Neuronal stem cell (in vitro differentiated cells): ENCODE measurements at regions not wholly inside any gene's neighbourhood (a gene's known extent, or its start where the extent isn't known, plus 50 kb on each side); places are given as distances from the start of the nearest gene placed in this dataset.

Source experiments
- DNase-seq: peaks from one replicate; pipeline ENCODE4 v3.0.0-alpha.2; 2013; ENCODE audit warnings: low spot score
- H2AFZ ChIP-seq: one replicate; pipeline ENCODE4 v1.6.1; 2013; ENCODE audit warnings: mild to moderate bottlenecking, low read length, inconsistent platforms
- H2AK5ac ChIP-seq: 2 replicates; pipeline ENCODE4 v1.6.1; 2013; ENCODE audit warnings: low read depth, mild to moderate bottlenecking, inconsistent platforms, low read length, moderate library complexity, mixed read lengths
- H2BK120ac ChIP-seq: 2 replicates; pipeline ENCODE4 v1.6.1; 2013; ENCODE audit warnings: low read depth, mild to moderate bottlenecking, inconsistent platforms, low read length, moderate library complexity, mixed read lengths
- H2BK12ac ChIP-seq: one replicate; pipeline ENCODE4 v1.6.1; 2013; ENCODE audit warnings: low read length, inconsistent platforms
- H2BK15ac ChIP-seq: 2 replicates; pipeline ENCODE4 v1.6.1; 2013; ENCODE audit warnings: mild to moderate bottlenecking, low read length, inconsistent platforms, mixed read lengths
- H2BK5ac ChIP-seq: one replicate; pipeline ENCODE4 v1.6.1; 2013; ENCODE audit warnings: inconsistent platforms, mild to moderate bottlenecking, low read length, moderate library complexity
- H3K14ac ChIP-seq: one replicate; pipeline ENCODE4 v1.6.1; 2013; ENCODE audit warnings: low read length, inconsistent platforms
- H3K18ac ChIP-seq: 2 replicates; pipeline ENCODE4 v1.6.1; 2013; ENCODE audit warnings: low read length, inconsistent platforms
- H3K23ac ChIP-seq: 2 replicates; pipeline ENCODE4 v1.6.1; 2013; ENCODE audit warnings: low read depth, mild to moderate bottlenecking, mixed read lengths, low read length, inconsistent platforms; ENCODE audit not compliant: poor library complexity
- H3K27ac ChIP-seq: replicated peaks from 3 replicates; pipeline ENCODE4 v1.5.1; 2013; ENCODE audit warnings: low read length, inconsistent platforms
- H3K27me3 ChIP-seq, 3 experiments: 2 replicates each; pipeline ENCODE4 v1.6.1; 2013; ENCODE audit warnings: low read length in 3 of 3, mild to moderate bottlenecking in 2 of 3, inconsistent platforms in 1 of 3, low read depth in 1 of 3, mixed read lengths in 1 of 3, moderate library complexity in 1 of 3; ENCODE audit not compliant: control insufficient read depth in 3 of 3, insufficient read depth in 3 of 3
- H3K36me3 ChIP-seq, 2 donors: replicated peaks in 1 of 2; 2 replicates each; pipeline ENCODE4 v1.6.1; 2013; ENCODE audit warnings: low read length in 2 of 2; ENCODE audit not compliant: control insufficient read depth in 2 of 2, insufficient read depth in 2 of 2
- H3K4ac ChIP-seq: 2 replicates; pipeline ENCODE4 v1.6.1; 2013; ENCODE audit warnings: inconsistent platforms, mild to moderate bottlenecking, low read length, moderate library complexity
- H3K4me1 ChIP-seq, 2 donors: 1 replicate in 1 of 2; 2 replicates in 1 of 2; pipeline ENCODE4 v1.6.1; 2013; ENCODE audit warnings: low read length in 2 of 2, low read depth in 1 of 2; ENCODE audit not compliant: control insufficient read depth in 2 of 2, insufficient read depth in 1 of 2
- H3K4me2 ChIP-seq: one replicate; pipeline ENCODE4 v1.6.1; 2013; ENCODE audit warnings: mild to moderate bottlenecking, low read length, inconsistent platforms; ENCODE audit not compliant: insufficient read depth, poor library complexity, severe bottlenecking
- H3K4me3 ChIP-seq, 2 donors: 2 replicates each; pipeline ENCODE4 v1.5.1; 2013; ENCODE audit warnings: low read length in 2 of 2, mild to moderate bottlenecking in 2 of 2, inconsistent platforms in 1 of 2, moderate library complexity in 1 of 2
- H3K79me1 ChIP-seq: one replicate; pipeline ENCODE4 v1.6.1; 2013; ENCODE audit warnings: low read depth, mild to moderate bottlenecking, inconsistent platforms, low read length, moderate library complexity
- H3K9ac ChIP-seq: one replicate; pipeline ENCODE4 v1.6.1; 2013; ENCODE audit warnings: mild to moderate bottlenecking, low read depth, low read length, inconsistent platforms; ENCODE audit not compliant: poor library complexity
- H3K9me3 ChIP-seq, 2 donors: replicated peaks in 1 of 2; 2 replicates each; pipeline versions ENCODE3 to v1.6.1; 2013; ENCODE audit warnings: low read length in 2 of 2, mild to moderate bottlenecking in 2 of 2, inconsistent platforms in 1 of 2, low read depth in 1 of 2, mixed read lengths in 1 of 2, moderate library complexity in 1 of 2; ENCODE audit not compliant: control insufficient read depth in 2 of 2, insufficient read depth in 1 of 2
- H4K8ac ChIP-seq: one replicate; pipeline ENCODE4 v1.6.1; 2013; ENCODE audit warnings: low read depth, mild to moderate bottlenecking, inconsistent platforms, low read length, moderate library complexity
- H4K91ac ChIP-seq: one replicate; pipeline ENCODE4 v1.6.1; 2013; ENCODE audit warnings: low read length, low read depth, mild to moderate bottlenecking, inconsistent platforms; ENCODE audit not compliant: poor library complexity
- WGBS, 2 donors: extraction: QIAGEN DNeasy Blood & Tissue Kit; methylation state at CpG; one replicate each; pipeline ENCODE4 v1.1.7; 2013; ENCODE audit warnings: missing lambda C conversion rate in 2 of 2, mixed read lengths in 1 of 2; ENCODE audit not compliant: insufficient read length in 2 of 2, insufficient replicate concordance in 1 of 2; ENCODE audit errors: extremely low coverage in 2 of 2; 5-methylcytosine and 5-hydroxymethylcytosine counted together

DNA sequence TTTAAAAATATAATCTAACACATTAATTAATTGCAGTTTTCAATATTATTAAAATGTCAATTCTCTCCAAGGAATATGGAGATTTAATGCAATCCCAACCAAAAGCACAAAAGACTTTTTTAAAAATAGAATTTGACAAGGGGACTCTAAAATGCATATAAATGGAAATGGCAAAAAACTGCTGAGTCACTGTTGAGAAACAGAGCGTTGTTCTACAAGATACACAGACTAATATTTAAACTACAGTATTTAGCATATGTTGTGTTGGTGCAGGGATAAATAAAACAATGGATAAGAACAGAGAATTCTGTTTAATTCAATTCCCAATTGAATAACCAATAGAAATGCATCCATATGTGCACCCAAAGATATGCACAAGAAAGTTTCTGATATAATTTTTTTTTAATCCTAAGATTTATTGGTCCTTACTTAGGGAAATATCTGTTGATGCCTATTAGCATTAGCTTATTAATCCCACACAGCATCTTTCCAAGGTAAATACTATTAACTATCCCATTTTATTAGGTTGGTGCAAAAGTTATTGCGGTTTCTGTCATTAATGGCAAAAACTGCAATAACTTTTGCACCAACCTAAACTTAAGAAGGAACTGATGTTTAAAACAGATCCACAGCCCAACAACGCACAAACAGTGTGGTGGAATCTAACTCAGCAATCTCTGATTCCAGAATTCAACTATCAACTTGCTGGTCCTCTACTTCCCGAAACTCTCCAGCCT lies 86.8 kb upstream of the VEGFC start:
- H3K23ac ChIP-seq: no peak overlapping the region
- no peak overlapping the region for H3K14ac ChIP-seq
- no peak overlapping the region for H4K91ac ChIP-seq
- no peak overlapping the region for H3K9ac ChIP-seq
- H2BK5ac ChIP-seq: no peak overlapping the region
- H3K4me2 ChIP-seq: no peak overlapping the region
- H3K36me3 ChIP-seq: no peaks in the 10 kb centered on the region
- H3K4ac ChIP-seq: no peak overlapping the region
- DNase-seq: no peak
- H3K9me3 ChIP-seq: no peaks in the 10 kb centered on the region
- no peak overlapping the region for H3K27ac ChIP-seq
- no peak overlapping the region for H2BK12ac ChIP-seq
- H3K4me1 ChIP-seq: peaks cover 0 to 6% of the 10 kb centered on the region in 2 donors
- no CpG with 5 or more reads among the region's 4 CpGs for WGBS, 2 donors
- H3K4me3 ChIP-seq: no peak overlapping the region
- H2AK5ac ChIP-seq: no peak overlapping the region
- H3K79me1 ChIP-seq: no peaks in the 10 kb centered on the region
- no peak overlapping the region for H3K18ac ChIP-seq
- no peaks in the 10 kb centered on the region for H3K27me3 ChIP-seq
- H2BK15ac ChIP-seq: no peak overlapping the region
- peak overlapping the region; percentile 31 for H2AFZ ChIP-seq
- no peak overlapping the region for H4K8ac ChIP-seq
- H2BK120ac ChIP-seq: no peak overlapping the region

DNA sequence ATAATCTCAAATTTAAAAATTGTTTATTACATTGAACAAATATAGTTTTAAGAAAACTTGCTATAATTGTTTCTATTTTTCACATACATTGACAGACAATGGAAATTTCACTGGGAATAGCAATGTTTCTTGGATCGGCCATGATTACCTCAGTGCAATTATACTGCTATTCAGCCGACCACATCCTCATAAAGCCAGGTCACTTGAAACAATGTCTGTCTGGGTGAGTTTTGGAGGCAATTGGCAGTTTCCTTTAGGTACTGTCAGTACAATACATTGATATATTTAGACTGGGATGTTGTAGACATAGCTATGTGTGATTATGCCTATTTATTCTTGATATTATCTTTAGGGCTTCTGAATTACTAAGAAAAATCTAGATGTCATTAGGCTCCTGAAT lies 89.5 kb upstream of the VEGFC start:
- no peak overlapping the region for H3K4me3 ChIP-seq
- no peak overlapping the region for H3K4me2 ChIP-seq
- no CpG with 5 or more reads among the region's 2 CpGs for WGBS, 2 donors
- H3K9ac ChIP-seq: no peak overlapping the region
- no peaks in the 10 kb centered on the region for H3K79me1 ChIP-seq
- no peaks in the 10 kb centered on the region for H3K4me1 ChIP-seq
- no peaks in the 10 kb centered on the region for H3K27me3 ChIP-seq
- H2AFZ ChIP-seq: no peak overlapping the region
- H3K9me3 ChIP-seq: no peaks in the 10 kb centered on the region
- H4K8ac ChIP-seq: no peak overlapping the region
- H2BK120ac ChIP-seq: no peak overlapping the region
- no peak overlapping the region for H2BK5ac ChIP-seq
- no peak overlapping the region for H2BK12ac ChIP-seq
- H2AK5ac ChIP-seq: no peak overlapping the region
- no peak overlapping the region for H3K23ac ChIP-seq
- no peaks in the 10 kb centered on the region for H3K36me3 ChIP-seq
- DNase-seq: no peak
- H2BK15ac ChIP-seq: no peak overlapping the region
- H3K4ac ChIP-seq: no peak overlapping the region
- H3K14ac ChIP-seq: no peak overlapping the region
- H3K18ac ChIP-seq: no peak overlapping the region
- H4K91ac ChIP-seq: no peak overlapping the region
- H3K27ac ChIP-seq: no peak overlapping the region

DNA sequence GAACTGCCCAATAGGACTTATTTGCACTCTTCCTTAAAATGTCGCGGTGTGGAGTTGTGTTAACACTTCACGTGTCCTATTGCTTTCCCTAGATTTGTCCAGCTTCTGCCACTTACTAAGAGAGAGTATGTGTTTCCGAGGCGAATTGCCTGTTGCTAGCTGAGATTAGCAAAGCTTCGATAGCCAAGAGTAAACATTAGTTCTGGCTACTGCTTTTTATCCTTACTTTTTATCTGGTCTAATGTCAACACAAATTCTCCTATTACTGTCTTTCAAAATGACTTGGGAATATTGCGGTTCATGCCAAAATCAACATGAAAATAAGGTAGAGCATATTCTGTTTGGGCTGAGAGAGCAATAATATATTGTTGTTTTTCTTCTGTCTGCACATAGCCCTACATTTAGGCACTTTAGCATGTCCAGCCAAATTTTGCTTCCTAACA lies 90.4 kb upstream of the VEGFC start:
- Histone ChIP-seq H3K4me2 (no peak overlapping the region), H3K36me3 (no peaks in the 10 kb centered on the region), H2BK15ac (no peak overlapping the region), H3K9ac (no peak overlapping the region), H3K27ac (no peak overlapping the region), H2AFZ (no peak overlapping the region), H3K27me3 (no peaks in the 10 kb centered on the region), H4K8ac (no peak overlapping the region), H2BK120ac (no peak overlapping the region), H4K91ac (no peak overlapping the region), H3K4me1 (no peaks in the 10 kb centered on the region), H3K18ac (no peak overlapping the region), H3K79me1 (no peaks in the 10 kb centered on the region), H3K23ac (no peak overlapping the region), H3K9me3 (no peaks in the 10 kb centered on the region), H2BK5ac (no peak overlapping the region), H2BK12ac (no peak overlapping the region), H2AK5ac (no peak overlapping the region), H3K4me3 (no peak overlapping the region), H3K14ac (no peak overlapping the region), H3K4ac (no peak overlapping the region)
- WGBS, 2 donors: no CpG with 5 or more reads among the region's 7 CpGs
- no peak for DNase-seq

DNA sequence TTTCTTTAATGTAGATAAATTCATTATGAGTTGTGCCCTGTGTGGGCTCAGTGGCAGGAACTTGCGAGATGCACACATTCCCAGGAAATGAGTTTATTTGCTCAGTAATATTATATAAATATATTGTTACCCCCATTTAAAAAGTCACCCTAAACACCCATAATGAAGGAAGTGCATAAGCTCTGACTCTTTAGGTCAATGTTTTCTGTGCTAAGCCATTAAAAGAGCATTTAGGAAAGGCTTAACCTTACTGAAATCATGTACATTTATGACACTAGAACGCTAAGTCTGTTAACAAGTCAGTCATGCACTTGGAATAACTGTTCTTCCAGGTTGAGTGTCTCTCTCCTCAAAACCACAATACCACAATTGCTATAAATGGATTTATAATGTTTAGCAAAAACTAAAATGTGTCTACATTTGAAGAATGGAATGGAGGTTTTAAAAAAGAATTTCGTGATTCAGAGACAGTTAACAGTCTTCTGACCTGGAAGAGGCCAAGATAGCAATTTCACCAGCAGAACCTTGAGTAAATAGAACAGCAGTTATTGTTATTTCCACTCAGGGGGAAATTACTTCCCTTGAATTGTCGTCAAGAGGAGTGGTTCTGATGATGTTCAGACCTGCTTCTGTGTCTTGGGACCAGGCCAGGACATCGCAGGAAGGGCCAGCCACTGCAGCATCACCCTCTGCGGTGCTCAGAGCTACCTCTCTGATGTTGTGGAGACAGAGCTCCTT lies 91.1 kb upstream of the VEGFC start:
- H4K91ac ChIP-seq: no peak overlapping the region
- WGBS, 2 donors: no CpG with 5 or more reads among the region's 6 CpGs
- no peak overlapping the region for H3K27ac ChIP-seq
- H2BK5ac ChIP-seq: no peak overlapping the region
- H3K36me3 ChIP-seq: no peaks in the 10 kb centered on the region
- no peak overlapping the region for H2AK5ac ChIP-seq
- H2AFZ ChIP-seq: no peak overlapping the region
- no peak overlapping the region for H2BK15ac ChIP-seq
- no peak overlapping the region for H3K18ac ChIP-seq
- no peaks in the 10 kb centered on the region for H3K79me1 ChIP-seq
- H3K23ac ChIP-seq: no peak overlapping the region
- H2BK12ac ChIP-seq: no peak overlapping the region
- H3K4me1 ChIP-seq: no peaks in the 10 kb centered on the region
- H3K9me3 ChIP-seq: no peaks in the 10 kb centered on the region
- no peak overlapping the region for H3K4ac ChIP-seq
- H3K27me3 ChIP-seq: no peaks in the 10 kb centered on the region
- H4K8ac ChIP-seq: no peak overlapping the region
- H3K14ac ChIP-seq: no peak overlapping the region
- peak overlapping the region in 1 of 2 donors; percentile 53 for H3K4me3 ChIP-seq
- no peak for DNase-seq
- H2BK120ac ChIP-seq: no peak overlapping the region
- H3K4me2 ChIP-seq: no peak overlapping the region
- no peak overlapping the region for H3K9ac ChIP-seq
